GM21529 (cell line): ENCODE measurements at regions not wholly inside any gene's neighbourhood (a gene's known extent, or its start where the extent isn't known, plus 50 kb on each side); places are given as distances from the start of the nearest gene placed in this dataset.
"Not testable (repeated sequence)": the region's sequence is repeated elsewhere in the genome, so short reads cannot be mapped to it uniquely, and the experiment has no call there.

Experiments used
- ATAC-seq: cut with Tn5 transposase; IDR thresholded peaks from one replicate; pipeline ENCODE4 v1.9.1; 2021; ENCODE audit not compliant: unreplicated experiment

- no peak for ATAC-seq
Measured at GRCh38 chr6:61622601-61623000, 663.4 kb downstream of the KHDRBS2 start.

DNA sequence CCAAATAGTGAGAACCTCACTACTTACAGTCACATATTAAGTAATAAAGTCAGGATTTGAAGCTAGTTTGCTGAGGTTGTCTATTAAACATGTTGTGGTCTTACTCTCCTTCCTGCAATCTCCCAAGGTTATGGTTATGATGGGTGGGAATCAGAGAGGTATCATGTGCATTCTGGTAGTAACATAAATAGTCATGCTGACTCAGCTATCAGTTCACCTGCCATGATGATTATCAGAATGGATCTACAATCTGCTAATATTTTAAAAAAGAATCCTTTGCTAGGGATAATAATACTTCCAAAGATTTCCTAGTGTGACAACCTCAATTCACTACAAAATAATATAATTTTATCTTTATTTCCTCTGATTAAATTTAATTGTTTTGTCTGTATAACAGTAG, 671.9 kb downstream of the KHDRBS2 start:
- ATAC-seq, result no peak

- ATAC-seq, result no peak
Measured at GRCh38 chr6:61606500-61606899, 679.5 kb downstream of the KHDRBS2 start.

- not testable (repeated sequence) for ATAC-seq
Measured at GRCh38 chr6:61605851-61606250, 680.2 kb downstream of the KHDRBS2 start.

- ATAC-seq, result not testable (repeated sequence)
Measured at GRCh38 chr6:61602171-61602570, 683.9 kb downstream of the KHDRBS2 start.

- no peak for ATAC-seq
Measured at GRCh38 chr6:61592238-61592637, 693.8 kb downstream of the KHDRBS2 start.

DNA sequence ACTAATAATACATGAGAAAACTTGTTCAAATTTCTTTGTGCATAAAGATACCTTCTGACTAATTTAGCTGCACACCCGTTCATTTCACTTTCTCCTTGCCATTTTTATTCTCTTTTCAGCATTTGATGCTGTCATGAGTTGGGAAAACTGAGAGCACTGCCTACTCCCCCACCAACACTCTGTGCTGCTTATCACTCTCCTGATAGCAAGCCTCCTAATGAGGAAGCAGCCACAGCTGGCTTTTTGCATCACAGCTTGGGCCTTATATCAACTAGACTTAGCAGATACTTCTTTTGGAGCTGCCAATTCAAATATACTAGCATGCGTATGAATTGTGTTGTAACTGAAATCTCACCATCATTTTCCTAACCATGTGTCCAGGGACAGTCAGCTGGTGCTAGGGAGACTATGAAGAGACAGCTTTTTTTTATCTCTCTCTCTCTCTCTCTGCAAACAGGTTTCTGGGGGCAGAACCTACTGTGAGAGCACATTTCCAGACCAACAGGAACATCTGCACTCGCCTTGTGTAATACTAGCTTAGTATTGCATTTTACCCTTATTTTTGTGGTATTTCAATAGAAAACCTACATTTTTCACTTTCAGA, 699.0 kb downstream of the KHDRBS2 start:
- no peak for ATAC-seq

GRCh38 chr6:61585504-61585903, 700.5 kb downstream of the KHDRBS2 start:
- ATAC-seq, result no peak

GRCh38 chr6:61562098-61562497, 723.9 kb downstream of the KHDRBS2 start:
- no peak for ATAC-seq

- no peak for ATAC-seq
Measured at GRCh38 chr6:61558796-61559195, 727.2 kb downstream of the KHDRBS2 start.

- no peak for ATAC-seq
Measured at GRCh38 chr6:61555993-61556392, 730.0 kb downstream of the KHDRBS2 start.

- peak; percentile 75 for ATAC-seq
Measured at GRCh38 chr6:61538801-61539200, 747.2 kb downstream of the KHDRBS2 start.

DNA sequence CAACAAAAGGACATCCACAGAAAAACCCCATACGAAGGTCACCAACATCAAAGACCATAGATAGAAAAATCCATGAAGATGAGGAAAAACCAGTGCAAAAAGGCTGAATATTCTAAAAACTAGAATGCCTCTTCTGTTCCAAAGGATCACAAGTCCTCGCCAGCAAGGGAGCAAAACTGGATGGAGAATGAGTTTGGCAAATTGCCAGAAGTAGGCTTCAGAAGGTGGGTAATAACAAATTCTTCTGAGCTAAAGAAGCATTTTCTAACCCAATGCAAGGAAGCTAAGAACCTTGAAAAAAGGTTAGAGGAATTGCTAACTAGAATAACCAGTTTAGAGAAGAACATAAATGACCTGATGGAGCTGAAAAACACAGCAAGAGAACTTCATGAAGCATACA, 753.3 kb downstream of the KHDRBS2 start:
- ATAC-seq, result not testable (repeated sequence)
